GM21526 (cell line): ENCODE measurements at regions not wholly inside any gene's neighbourhood (a gene's known extent, or its start where the extent isn't known, plus 50 kb on each side); places are given as distances from the start of the nearest gene placed in this dataset.
"Not testable (repeated sequence)": the region's sequence is repeated elsewhere in the genome, so short reads cannot be mapped to it uniquely, and the experiment has no call there.

Source experiments
- ATAC-seq: cut with Tn5 transposase; IDR thresholded peaks from one replicate; pipeline ENCODE4 v1.9.1; 2021; ENCODE audit warnings: moderate library complexity; ENCODE audit not compliant: unreplicated experiment, low FRiP score

- ATAC-seq, result no peak
Observed at GRCh38 chr5:108696951-108697715, 50.6 kb upstream of the FER start.

- no peak for ATAC-seq
Observed at GRCh38 chr5:108696407-108696806, 51.3 kb upstream of the FER start.

DNA sequence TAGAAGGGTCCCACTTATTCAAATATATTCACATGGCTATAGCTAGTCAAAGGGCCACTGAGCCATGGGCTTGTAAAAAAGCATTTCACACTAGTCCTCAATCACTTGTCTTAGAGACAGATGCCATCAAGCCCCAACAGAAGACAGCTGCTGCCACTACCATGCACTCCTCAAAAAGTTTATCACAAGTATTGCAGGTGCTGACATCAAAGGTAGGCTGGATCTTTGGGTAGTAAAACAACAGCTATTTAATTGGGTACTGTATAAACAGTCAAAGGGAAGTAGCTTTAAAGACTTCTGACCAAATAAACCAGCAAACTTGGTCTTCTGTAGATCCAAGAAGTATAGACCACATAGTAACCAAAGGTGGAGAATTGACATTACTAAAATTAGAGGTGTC, 59.2 kb upstream of the FER start:
- no peak for ATAC-seq

- ATAC-seq, result no peak
Observed at GRCh38 chr5:108687595-108688200, 60.0 kb upstream of the FER start.

- no peak for ATAC-seq
Observed at GRCh38 chr5:108686676-108687075, 61.0 kb upstream of the FER start.

DNA sequence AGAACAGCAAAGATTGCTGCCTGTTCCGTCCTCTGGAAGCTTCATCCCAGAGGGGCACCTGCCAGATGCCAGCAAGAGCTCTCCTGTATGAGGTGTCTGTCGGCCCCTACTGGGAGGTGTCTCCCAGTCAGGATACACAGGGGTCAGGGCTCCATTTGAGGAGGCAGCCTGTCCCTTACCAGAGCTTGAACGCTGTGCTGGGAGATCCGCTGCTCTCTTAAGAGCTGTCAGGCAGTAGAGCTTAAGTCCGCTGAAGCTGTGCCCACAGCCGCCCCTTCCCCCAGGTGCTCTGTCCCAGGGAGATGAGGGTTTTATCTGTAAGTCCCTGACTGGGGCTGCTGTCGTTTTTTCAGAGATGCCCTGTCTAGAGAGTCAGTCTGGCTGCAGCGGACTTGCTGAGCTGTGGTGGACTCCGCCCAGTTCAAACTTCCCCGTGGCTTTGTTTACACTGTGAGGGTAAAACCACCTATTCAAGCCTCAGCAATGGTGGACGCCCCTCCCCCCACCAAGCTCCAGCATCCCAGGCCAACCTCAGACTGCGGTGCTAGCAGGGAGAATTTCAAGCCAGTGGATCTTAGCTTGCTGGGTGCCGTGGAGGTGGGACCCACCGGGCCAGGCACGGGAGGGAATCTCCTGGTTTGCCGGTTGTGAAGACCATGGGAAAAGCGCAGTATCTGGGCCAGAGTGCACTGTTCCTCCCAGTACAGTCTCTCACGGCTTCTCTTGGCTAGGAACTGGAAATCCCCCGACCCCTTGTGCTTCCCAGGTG, 62.1 kb upstream of the FER start:
- ATAC-seq, result not testable (repeated sequence)

DNA sequence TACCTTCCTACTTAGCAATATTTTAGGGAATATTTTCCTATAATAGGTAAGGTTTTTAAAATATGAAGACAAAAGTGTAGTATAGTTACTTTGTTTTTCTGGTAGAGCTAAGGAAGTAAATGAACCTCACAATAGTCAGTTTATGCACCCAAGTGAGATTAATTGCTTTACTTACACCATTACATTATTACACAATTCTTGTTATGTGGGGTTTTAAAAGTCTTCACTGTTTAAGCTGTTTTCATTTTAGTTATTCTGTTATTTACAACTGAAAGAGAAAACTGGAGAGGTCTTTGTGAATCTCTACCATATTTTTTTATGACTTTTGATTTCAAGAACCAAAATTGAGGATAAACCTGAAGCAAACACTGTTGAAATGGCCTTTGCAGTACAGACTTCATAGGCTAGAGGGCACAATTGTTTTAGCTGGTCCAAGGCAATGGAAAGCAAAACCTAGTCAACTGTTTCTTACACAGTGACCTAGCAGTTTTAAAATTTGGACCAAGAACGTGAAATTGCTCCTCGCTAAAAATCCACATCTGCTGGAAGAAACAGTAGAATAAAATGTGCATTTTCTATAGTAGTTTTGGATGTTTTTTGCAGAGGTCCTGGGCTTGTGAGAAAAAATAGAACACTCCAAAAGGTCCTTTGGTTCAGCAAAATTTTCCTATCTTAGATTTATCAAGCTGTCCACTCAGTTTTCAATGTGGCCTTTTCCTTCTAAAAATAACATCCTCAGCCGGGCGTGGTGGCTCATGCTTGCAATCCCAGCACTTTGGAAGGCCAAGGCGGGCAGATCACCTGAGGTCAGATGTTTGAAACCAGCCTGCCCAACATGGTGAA, 66.4 kb upstream of the FER start:
- peak; percentile 93 for ATAC-seq

- ATAC-seq, result no peak
Observed at GRCh38 chr5:108678091-108678490, 69.6 kb upstream of the FER start.

GRCh38 chr5:108675736-108676135, 72.0 kb upstream of the FER start:
- ATAC-seq, result no peak

GRCh38 chr5:108672639-108673038, 75.1 kb upstream of the FER start:
- no peak for ATAC-seq

- ATAC-seq, result no peak
Observed at GRCh38 chr5:108670591-108671289, 77.0 kb upstream of the FER start.

- no peak for ATAC-seq
Observed at GRCh38 chr5:108669462-108669861, 78.2 kb upstream of the FER start.

DNA sequence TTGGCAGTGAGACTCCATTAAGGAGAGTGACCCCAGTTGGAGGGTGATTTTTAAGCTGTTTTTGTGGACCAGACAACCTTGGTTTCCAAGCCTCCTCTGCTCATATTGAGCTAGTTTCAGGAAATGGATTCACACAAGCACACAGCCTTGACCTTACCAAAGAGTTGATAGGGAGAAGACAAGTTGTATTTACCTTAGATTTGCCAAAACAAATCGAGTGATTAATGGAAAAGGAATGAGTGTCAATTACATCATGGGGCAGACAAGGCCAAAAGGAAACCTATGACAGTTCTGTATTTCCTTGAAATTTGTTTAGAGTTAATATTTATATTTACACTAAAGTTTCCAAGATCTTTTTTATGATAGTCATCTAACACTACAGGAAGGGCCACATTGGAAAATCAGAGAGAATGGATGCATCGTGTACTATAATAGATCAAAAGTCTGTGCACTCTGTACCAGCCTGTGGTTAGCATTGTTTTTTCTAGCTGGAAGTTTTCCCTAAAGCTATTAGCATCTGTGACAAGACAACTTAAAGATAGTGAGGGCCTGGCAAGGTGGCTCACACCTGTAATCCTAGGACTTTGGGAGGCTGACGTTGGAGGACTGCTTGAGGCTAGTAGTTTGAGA, 86.0 kb upstream of the FER start:
- ATAC-seq, result no peak

- ATAC-seq, result no peak
Observed at GRCh38 chr5:108661024-108661423, 86.7 kb upstream of the FER start.

DNA sequence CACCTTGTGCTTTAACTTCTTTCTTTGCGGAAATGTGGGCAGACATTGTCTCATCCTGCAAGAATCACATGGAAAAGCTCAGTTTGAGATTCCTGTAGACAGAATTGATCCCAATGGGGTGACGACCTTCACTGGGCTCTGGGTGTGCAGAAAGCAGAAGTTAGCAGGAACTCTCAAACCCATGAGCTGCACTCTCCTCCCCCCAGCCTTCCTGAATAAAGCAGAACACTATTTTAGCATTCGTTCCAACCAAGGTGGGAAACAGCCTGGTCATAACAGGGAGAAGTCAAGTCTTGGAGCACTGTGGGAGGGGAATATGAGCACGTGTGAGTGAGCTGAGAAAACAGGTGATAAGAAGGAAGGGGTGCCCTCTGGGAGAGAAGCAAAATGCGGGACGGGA, 87.4 kb upstream of the FER start:
- ATAC-seq, result no peak

DNA sequence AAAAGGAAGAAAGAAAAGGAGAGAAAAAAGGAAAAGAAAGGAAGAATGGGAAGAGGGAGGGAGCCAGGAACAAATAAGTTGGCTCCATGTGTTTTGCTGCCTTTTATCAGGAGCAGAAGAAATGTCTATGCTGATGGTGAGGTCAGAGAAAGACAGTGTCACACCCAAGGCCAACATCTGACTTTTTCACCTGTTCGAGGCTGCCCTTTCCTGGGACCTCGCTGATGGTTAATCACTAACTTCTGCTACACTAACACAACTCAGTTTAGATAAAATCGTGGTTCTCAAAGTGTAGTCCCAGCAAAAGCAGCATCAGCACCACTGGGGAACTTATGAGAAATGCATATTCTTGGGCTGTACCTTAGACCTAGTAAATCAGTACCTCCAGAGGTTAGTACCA, 88.2 kb upstream of the FER start:
- no peak for ATAC-seq

DNA sequence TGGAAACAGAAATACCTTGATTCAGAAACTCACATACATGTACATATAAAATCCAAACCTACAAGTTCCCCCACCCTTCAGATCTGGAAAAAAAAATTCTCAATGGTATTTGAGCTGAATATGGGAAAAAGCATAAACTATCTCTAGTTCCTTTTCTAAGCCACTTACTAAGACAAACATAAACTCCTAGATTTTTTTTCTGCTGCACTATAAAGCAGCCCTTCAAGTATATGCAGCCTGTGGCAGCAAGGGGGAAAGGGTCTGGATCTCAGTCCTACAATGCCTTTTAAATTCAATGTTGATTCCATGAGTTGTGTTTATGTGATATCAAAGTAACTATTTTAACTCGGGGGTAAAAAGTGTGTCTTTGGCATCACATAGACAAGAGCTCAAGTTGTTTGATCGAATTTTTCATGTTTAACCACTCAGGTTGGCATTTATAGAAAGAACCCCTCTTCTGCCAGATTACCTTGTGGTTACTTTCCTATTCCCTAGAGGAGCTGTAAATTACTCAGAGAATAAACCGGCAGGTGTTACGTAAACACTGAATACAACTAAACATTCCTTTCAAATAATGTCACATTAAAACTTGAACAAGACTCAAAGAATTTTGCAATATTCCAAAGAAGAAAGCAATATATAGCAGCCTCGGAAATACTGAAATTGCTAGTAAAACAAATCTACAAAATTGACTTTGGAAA, 91.8 kb upstream of the FER start:
- no peak for ATAC-seq

DNA sequence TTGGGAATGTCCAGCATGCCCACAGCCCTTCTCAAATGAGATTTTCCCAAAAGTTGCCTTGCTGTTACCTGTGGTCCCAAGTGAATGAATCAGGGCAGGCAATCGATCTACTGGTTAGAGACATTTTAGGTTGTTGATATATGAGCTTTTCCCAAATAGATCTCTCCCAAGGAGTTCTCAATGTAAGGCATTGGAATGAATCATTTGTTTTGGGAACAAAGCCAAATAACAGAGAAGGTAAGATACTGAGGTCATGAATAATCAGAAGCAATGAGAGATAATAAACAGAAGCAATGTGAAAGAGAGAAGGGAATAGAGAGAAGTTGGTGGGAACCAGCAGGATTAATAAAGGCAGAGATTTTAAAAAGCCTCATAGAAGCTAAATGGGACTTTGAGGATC, 93.6 kb upstream of the FER start:
- no peak for ATAC-seq

DNA sequence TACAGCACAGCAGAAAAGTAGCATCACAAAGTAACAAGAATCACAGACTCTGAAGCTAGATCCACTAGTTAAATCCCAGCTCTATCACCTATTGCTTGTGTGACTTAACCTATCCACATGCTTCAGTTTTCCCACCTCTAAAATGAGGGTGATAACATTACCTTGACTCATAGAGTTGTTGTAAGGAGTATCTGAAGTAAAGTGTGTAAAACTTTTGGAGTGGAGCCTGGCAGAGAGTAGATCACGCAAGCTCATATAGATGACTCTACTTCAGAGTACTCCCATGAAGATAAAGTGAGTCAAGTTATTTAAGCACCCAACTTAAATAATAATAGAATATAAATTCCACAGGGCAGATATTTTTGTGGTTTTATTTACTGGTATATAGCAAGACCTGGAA, 94.5 kb upstream of the FER start:
- no peak for ATAC-seq
